ENCODE measurements at regions not wholly inside any gene's neighbourhood (a gene's known extent, or its start where the extent isn't known, plus 50 kb on each side); places are given as distances from the start of the nearest gene placed in this dataset.
"Not testable (repeated sequence)": the region's sequence is repeated elsewhere in the genome, so short reads cannot be mapped to it uniquely, and the experiment has no call there.

DNA sequence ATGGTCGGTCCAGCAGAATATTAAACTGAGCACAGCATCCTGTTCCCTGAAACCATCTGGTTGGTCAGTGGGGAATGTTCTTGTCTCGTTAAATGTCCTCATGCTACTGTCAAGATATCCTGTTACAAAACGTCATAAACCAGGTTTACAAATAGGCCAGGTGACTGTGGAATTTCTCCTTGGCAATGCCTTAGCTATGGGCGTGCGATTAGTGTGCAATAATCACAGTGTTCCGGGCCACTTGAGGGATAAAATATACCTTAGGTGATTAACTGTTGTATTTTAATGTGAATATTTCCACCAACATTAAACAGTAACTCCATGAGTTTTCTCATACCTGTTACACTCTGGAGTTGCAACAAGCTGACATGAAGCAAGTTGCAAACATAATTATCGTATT is 223.1 kb upstream of the FRG2C start:
- TF ChIP-seq, protein P1, sequence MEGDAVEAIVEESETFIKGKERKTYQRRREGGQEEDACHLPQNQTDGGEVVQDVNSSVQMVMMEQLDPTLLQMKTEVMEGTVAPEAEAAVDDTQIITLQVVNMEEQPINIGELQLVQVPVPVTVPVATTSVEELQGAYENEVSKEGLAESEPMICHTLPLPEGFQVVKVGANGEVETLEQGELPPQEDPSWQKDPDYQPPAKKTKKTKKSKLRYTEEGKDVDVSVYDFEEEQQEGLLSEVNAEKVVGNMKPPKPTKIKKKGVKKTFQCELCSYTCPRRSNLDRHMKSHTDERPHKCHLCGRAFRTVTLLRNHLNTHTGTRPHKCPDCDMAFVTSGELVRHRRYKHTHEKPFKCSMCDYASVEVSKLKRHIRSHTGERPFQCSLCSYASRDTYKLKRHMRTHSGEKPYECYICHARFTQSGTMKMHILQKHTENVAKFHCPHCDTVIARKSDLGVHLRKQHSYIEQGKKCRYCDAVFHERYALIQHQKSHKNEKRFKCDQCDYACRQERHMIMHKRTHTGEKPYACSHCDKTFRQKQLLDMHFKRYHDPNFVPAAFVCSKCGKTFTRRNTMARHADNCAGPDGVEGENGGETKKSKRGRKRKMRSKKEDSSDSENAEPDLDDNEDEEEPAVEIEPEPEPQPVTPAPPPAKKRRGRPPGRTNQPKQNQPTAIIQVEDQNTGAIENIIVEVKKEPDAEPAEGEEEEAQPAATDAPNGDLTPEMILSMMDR (IDR thresholded peaks at IDR 0.05; ENCODE audit: low read length) = not testable (repeated sequence)
- TF ChIP-seq EZH2 (IDR thresholded peaks at IDR 0.05; ENCODE audit: borderline replicate concordance, low read length) = not testable (repeated sequence)

Data from OCI-LY1 (cell line).